ENCODE measurements at regions not wholly inside any gene's neighbourhood (a gene's known extent, or its start where the extent isn't known, plus 50 kb on each side); places are given as distances from the start of the nearest gene placed in this dataset.

DNA sequence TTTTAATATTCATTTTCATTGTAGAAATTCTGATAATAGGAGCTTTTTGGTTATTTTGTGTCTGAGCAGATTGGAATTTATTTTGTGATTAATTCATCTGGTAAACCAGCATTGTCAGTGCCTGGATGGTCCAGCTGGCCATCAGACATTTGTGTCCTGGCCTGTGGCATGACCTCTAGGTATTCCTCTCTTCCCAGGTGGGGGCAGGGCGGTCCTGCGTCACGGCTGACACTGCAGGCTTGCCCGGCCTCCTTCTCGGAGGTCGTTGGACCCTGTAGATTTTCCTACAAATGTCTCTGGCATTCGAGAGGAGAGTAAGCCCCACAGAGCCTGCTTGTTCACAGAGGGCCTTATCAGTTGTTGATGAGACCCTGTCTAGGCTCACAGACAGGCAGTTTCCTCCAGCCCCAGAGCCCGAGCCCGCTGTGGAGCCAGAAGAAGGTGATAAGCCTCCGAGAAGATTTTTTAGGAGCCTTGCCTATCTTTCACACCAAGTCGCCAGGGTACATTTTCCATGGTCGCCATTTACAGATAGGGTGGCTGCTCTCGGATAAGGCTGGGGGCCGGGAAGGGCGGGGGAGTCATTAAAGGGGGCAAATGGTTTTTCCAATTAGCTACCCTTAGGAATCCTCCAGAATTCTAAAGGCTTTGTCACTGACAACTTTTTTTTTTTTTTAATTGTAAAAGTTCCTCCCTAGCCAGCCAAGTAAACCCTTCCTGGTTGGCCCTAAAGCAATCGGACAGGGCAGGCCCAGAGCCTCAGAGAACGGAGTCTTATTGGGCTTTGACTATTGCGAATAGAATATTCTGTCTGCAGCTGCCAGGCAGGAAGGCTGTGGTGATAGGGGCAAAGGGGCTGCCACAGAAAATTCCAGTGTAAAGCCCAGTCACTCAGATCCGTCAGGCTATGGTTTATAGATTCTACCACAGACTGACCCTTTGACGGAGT is 78.1 kb upstream of the TBX20 start:
- no peak for DNase-seq

DNA sequence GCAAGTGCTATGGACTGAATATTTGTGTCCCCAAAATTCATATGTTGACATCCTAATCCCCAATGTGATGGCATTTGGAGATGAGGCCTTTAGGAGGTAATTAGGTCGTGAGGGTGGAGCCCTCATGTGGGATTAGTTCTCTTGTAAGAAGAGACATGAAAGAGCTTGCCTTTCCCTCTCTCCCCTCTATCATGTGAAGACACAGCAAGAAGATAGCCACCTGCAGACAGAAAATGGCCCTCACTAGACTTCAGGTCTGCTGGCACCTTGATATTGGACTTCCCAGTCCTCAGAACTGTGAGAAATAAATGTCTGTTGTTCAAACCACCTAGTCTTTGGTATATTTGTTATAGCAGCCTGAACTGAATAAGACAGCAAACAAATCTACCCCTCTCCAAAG is 75.1 kb upstream of the TBX20 start:
- DNase-seq: no peak

DNA sequence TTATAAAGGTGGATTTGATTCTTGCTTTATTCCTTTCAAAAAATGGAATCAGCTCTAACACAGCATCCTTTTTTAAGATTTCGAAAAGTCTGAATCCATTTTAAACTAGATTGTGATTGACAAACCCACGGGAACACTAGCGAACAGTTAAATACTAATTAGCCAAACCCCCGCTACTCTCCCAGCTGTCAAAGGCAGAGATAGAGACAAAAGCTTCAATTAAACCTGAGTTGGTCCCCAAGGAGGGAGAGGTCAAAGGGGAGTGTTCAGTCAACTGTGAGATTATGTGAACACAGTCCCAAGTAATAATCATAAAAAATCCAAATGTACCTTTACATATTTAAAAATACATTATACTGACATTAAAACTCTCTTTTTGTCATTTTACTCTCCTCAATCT is 65.7 kb upstream of the TBX20 start:
- DNase-seq: no peak

DNA sequence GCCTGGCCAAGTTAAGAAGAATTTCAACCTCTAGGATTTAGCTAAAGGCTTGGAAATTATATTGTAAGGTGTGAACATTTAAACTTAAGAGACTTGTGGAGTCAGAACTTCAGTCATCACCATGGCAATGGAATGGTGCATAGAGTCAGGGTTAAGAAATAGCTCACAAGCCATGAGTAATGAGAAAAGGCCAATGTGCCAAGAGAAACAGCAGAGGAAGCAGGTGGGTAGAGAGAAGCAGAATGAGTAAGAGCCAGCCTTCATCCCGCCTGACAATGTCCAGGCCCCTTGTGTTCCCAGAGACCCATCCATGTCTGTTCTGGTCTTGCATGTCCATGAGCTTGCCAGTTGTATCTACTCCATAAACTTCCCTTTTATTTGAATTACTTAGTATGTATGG is 62.6 kb upstream of the TBX20 start:
- no peak for DNase-seq

DNA sequence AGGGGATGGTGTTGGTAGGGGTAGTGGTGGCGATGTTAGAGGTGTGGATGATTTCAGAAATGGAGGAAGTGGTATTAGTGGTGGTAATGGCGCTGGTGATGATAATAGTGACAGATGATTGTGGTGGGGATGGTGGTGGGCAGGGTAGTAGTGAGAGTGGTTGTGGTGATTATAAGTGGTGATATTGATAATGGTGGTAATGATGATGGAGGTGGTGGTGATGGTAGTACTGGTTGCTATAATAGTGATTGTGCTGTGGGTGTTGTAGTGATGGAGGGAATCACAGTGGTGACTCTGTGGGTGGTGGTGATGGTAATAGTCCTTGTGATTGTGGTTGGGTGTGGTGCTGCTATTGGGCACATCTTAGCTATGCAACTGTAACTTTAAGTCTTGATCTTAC is 61.6 kb upstream of the TBX20 start:
- no peak for DNase-seq

DNA sequence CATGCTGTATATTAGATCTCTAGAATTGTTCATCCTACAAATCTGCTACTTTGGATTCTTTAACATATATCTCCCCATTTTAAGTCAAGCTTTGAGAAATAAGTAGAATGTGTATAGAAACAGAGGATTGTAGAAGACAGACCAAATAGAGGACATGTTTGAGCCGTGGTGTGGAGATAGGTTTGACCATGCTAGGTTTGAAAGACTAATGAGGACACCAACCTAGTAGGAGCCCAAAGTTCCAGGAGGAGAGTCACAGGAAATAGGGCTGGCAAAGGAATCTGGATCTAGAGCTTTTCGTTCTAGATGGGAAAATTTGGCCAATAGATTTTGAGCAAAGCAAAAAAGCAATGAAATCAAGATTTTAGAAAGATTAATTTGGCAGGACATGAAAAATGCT is 60.5 kb upstream of the TBX20 start:
- DNase-seq: no peak

DNA sequence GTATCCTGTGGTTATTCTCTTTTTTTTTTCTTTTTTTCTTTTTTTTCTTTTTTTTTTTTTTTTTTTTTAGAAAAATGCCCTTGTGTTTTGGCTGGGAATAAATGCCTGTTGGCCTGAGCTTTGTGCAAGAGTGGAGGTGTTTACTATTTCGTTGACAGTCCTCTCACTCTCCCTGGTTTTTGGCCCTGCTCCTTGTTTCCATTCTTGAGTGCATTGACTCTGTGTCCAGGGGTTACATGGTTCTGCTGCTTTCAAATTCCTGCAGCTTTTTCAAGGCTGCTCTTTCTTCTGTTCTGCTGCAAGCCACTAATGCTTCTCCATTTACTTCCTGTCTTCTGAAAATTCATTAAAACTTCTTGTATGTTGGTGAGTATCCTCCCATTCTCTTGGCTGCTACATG is 59.7 kb upstream of the TBX20 start:
- no peak for DNase-seq

Measured in NCI-H1417 treated with DMSO at 0.1 percent for 48 hours (cell line).